Hepatocyte (in vitro differentiated cells): ENCODE measurements at regions not wholly inside any gene's neighbourhood (a gene's known extent, or its start where the extent isn't known, plus 50 kb on each side); places are given as distances from the start of the nearest gene placed in this dataset.

Experiments
- DNase-seq: peaks from one replicate; pipeline ENCODE4 v3.0.0-alpha.2; 2016; ENCODE audit warnings: low spot score
- H2AFZ ChIP-seq: fragments of 200-600 bp; sonication (generic); 2 replicates; pipeline ENCODE4 v1.6.0; 2016; ENCODE audit warnings: antibody characterized with exemption, mild to moderate bottlenecking
- H3K27ac ChIP-seq: fragments of 200-600 bp; sonication (generic); 2 replicates; pipeline ENCODE4 v1.5.1; 2016; ENCODE audit warnings: mild to moderate bottlenecking
- H3K27me3 ChIP-seq: fragments of 200-600 bp; sonication (generic); 2 replicates; pipeline ENCODE4 v1.6.1; 2016
- H3K36me3 ChIP-seq: fragments of 200-600 bp; sonication (generic); replicated peaks from 2 replicates; pipeline ENCODE4 v1.5.1; 2016; ENCODE audit warnings: low read depth; ENCODE audit not compliant: insufficient read depth
- H3K4me1 ChIP-seq: fragments of 200-600 bp; sonication (generic); 2 replicates; pipeline ENCODE4 v1.5.1; 2016; ENCODE audit warnings: mild to moderate bottlenecking, moderate library complexity; ENCODE audit not compliant: insufficient read depth
- H3K4me2 ChIP-seq: fragments of 200-600 bp; sonication (generic); 2 replicates; pipeline ENCODE4 v1.6.0; 2016
- H3K4me3 ChIP-seq: fragments of 200-600 bp; sonication (generic); 2 replicates; pipeline ENCODE4 v1.5.1; 2016; ENCODE audit warnings: mild to moderate bottlenecking
- H3K79me2 ChIP-seq: fragments of 200-600 bp; sonication (generic); 2 replicates; pipeline ENCODE4 v1.6.0; 2017; ENCODE audit warnings: mild to moderate bottlenecking
- H3K9me2 ChIP-seq: fragments of 200-600 bp; sonication (generic); replicated peaks from 2 replicates; pipeline ENCODE4 v1.6.0; 2017; ENCODE audit warnings: mild to moderate bottlenecking; ENCODE audit not compliant: insufficient read depth
- H3K9me3 ChIP-seq: fragments of 200-600 bp; sonication (generic); 2 replicates; pipeline ENCODE4 v1.5.1; 2016; ENCODE audit warnings: low read depth, mild to moderate bottlenecking
- H4K20me1 ChIP-seq: fragments of 200-600 bp; sonication (generic); 2 replicates; pipeline ENCODE4 v1.6.0; 2016; ENCODE audit warnings: mild to moderate bottlenecking; ENCODE audit not compliant: insufficient read depth, poor library complexity, severe bottlenecking
- CTCF ChIP-seq: fragments of 200-600 bp; sonication (generic); IDR thresholded peaks from 2 replicates; pipeline ENCODE4 v1.5.1; 2016; ENCODE audit warnings: antibody characterized with exemption, mild to moderate bottlenecking; ENCODE audit not compliant: poor library complexity
- EZH2 ChIP-seq: fragments of 200-600 bp; sonication (generic); IDR thresholded peaks from 2 replicates; pipeline ENCODE4 v1.6.1; 2016; ENCODE audit warnings: antibody characterized with exemption, mild to moderate bottlenecking, borderline replicate concordance
- EZH2phosphoT487 ChIP-seq: fragments of 200-600 bp; sonication (generic); IDR thresholded peaks from one replicate; pipeline ENCODE4 v1.6.1; 2018; ENCODE audit warnings: antibody characterized with exemption, mild to moderate bottlenecking, low read depth, moderate library complexity; ENCODE audit not compliant: unreplicated experiment, severe bottlenecking
- WGBS: methylation state at CpG from one replicate; pipeline ENCODE4 v1.1.6; 2016; ENCODE audit warnings: low lambda C conversion rate; ENCODE audit errors: missing lambda C conversion rate; 5-methylcytosine and 5-hydroxymethylcytosine counted together

GRCh38 chr6:16974387-16974673 lies 127.5 kb upstream of the STMND1 start:
- Histone ChIP-seq H3K4me2 (no peak overlapping the region), H2AFZ (no peak overlapping the region), H3K9me2 (no peaks in the 10 kb centered on the region), H4K20me1 (no peaks in the 10 kb centered on the region), H3K79me2 (no peaks in the 10 kb centered on the region), H3K4me3 (no peak overlapping the region), H3K27ac (no peak overlapping the region), H3K36me3 (no peaks in the 10 kb centered on the region), H3K4me1 (no peaks in the 10 kb centered on the region), H3K9me3 (no peaks in the 10 kb centered on the region), H3K27me3 (peaks cover 7% of the 10 kb centered on the region)
- TF ChIP-seq EZH2: no peak
- TF ChIP-seq EZH2phosphoT487: no peak
- no peak for TF ChIP-seq CTCF
- no peak for DNase-seq

- WGBS: 85% methylated on average over 12 of the region's 12 CpGs
- no peaks in the 10 kb centered on the region for H3K4me1 ChIP-seq
- no peak overlapping the region for H3K27ac ChIP-seq
- no peaks in the 10 kb centered on the region for H3K79me2 ChIP-seq
- no peaks in the 10 kb centered on the region for H4K20me1 ChIP-seq
- no peak overlapping the region for H2AFZ ChIP-seq
- no peak for TF ChIP-seq CTCF
- H3K4me3 ChIP-seq: no peak overlapping the region
- no peaks in the 10 kb centered on the region for H3K9me2 ChIP-seq
- H3K36me3 ChIP-seq: no peaks in the 10 kb centered on the region
- DNase-seq: no peak
- no peaks in the 10 kb centered on the region for H3K9me3 ChIP-seq
- H3K4me2 ChIP-seq: no peak overlapping the region
- peaks cover 7% of the 10 kb centered on the region for H3K27me3 ChIP-seq
These were observed 128.1 kb upstream of the STMND1 start for GRCh38 chr6:16973545-16974386.

GRCh38 chr6:16973051-16973450 lies 128.8 kb upstream of the STMND1 start:
- H3K27me3 ChIP-seq: peaks cover 7% of the 10 kb centered on the region
- H4K20me1 ChIP-seq: no peaks in the 10 kb centered on the region
- H3K36me3 ChIP-seq: no peaks in the 10 kb centered on the region
- no peaks in the 10 kb centered on the region for H3K4me1 ChIP-seq
- no peak overlapping the region for H3K27ac ChIP-seq
- WGBS: 85% methylated on average over 5 of the region's 5 CpGs
- H3K4me2 ChIP-seq: no peak overlapping the region
- H3K9me2 ChIP-seq: no peaks in the 10 kb centered on the region
- H3K79me2 ChIP-seq: no peaks in the 10 kb centered on the region
- H3K9me3 ChIP-seq: no peaks in the 10 kb centered on the region
- no peak overlapping the region for H3K4me3 ChIP-seq
- DNase-seq: no peak
- H2AFZ ChIP-seq: no peak overlapping the region
- TF ChIP-seq EZH2phosphoT487 (no peak), CTCF (no peak), EZH2 (no peak)

- Histone ChIP-seq H3K79me2 (no peaks in the 10 kb centered on the region), H3K4me3 (no peak overlapping the region), H3K27me3 (peaks cover 7% of the 10 kb centered on the region), H4K20me1 (no peaks in the 10 kb centered on the region), H3K27ac (no peak overlapping the region), H3K9me2 (no peaks in the 10 kb centered on the region), H3K36me3 (no peaks in the 10 kb centered on the region), H3K4me2 (no peak overlapping the region), H3K4me1 (no peaks in the 10 kb centered on the region), H2AFZ (no peak overlapping the region), H3K9me3 (no peaks in the 10 kb centered on the region)
- TF ChIP-seq EZH2: no peak
- no peak for TF ChIP-seq CTCF
- no peak for TF ChIP-seq EZH2phosphoT487
- 93% methylated on average over 2 of the region's 2 CpGs for WGBS
- DNase-seq: no peak
These were observed 129.3 kb upstream of the STMND1 start for GRCh38 chr6:16972535-16972934.
